HepG2 (cell line): ENCODE measurements at regions not wholly inside any gene's neighbourhood (a gene's known extent, or its start where the extent isn't known, plus 50 kb on each side); places are given as distances from the start of the nearest gene placed in this dataset.

Experiments
- ARHGAP35 ChIP-seq: sonication (generic); formaldehyde crosslinking; IDR thresholded peaks from 2 replicates; pipeline ENCODE4 v1.9.0; 2022; ENCODE audit warnings: mild to moderate bottlenecking, inconsistent platforms, moderate library complexity, missing genetic modification reagents, borderline replicate concordance
- ATRX ChIP-seq: sonication (generic); formaldehyde crosslinking; IDR thresholded peaks from 2 replicates; pipeline ENCODE4 v1.4.0; 2020; ENCODE audit warnings: missing genetic modification reagents, borderline replicate concordance
- DPF2 ChIP-seq: sonication (generic); formaldehyde crosslinking; IDR thresholded peaks from 2 replicates; pipeline ENCODE4 v1.4.0; 2020; ENCODE audit warnings: mild to moderate bottlenecking, low read depth, missing genetic modification reagents, borderline replicate concordance
- DR1 ChIP-seq: sonication (generic); formaldehyde crosslinking; IDR thresholded peaks from 2 replicates; pipeline ENCODE4 v1.8.0; 2021; ENCODE audit warnings: mild to moderate bottlenecking, missing genetic modification reagents, inconsistent platforms
- GZF1 ChIP-seq: sonication (generic); formaldehyde crosslinking; IDR thresholded peaks from 2 replicates; pipeline ENCODE4 v1.5.1; 2020; ENCODE audit warnings: mild to moderate bottlenecking, missing genetic modification reagents
- IKZF4 ChIP-seq: sonication (generic); formaldehyde crosslinking; IDR thresholded peaks from 2 replicates; pipeline ENCODE4 v1.5.1; 2020; ENCODE audit warnings: borderline replicate concordance, mild to moderate bottlenecking, low read depth, missing genetic modification reagents; ENCODE audit errors: not compliant biosample characterization
- JDP2 ChIP-seq: sonication (generic); formaldehyde crosslinking; IDR thresholded peaks from 2 replicates; pipeline ENCODE4 v1.8.1; 2022; ENCODE audit warnings: missing genetic modification reagents, borderline replicate concordance
- KDM5B ChIP-seq: sonication (generic); formaldehyde crosslinking; IDR thresholded peaks from 2 replicates; pipeline ENCODE4 v1.4.0; 2020; ENCODE audit warnings: missing genetic modification reagents, mild to moderate bottlenecking, borderline replicate concordance
- MBD4 ChIP-seq: IDR thresholded peaks from 2 replicates; pipeline ENCODE4 v1.6.1; 2012; ENCODE audit warnings: low read length, inconsistent platforms, borderline replicate concordance
- PCBP1 ChIP-seq: fragments of 200-400 bp; formaldehyde crosslinking; IDR thresholded peaks from 2 replicates; pipeline ENCODE4 v1.6.1; 2017; ENCODE audit warnings: mild to moderate bottlenecking, low read depth, low read length, borderline replicate concordance
- REPIN1 ChIP-seq: sonication (generic); formaldehyde crosslinking; IDR thresholded peaks from 2 replicates; pipeline ENCODE4 v1.8.0; 2022; ENCODE audit warnings: missing genetic modification reagents, low read depth, mild to moderate bottlenecking, borderline replicate concordance
- RFX5 ChIP-seq: IDR thresholded peaks from 2 replicates; pipeline ENCODE4 v1.6.1; 2011; ENCODE audit warnings: low read depth, low read length, improper control_type of control experiment
- SNAI1 ChIP-seq: sonication (generic); formaldehyde crosslinking; IDR thresholded peaks from 2 replicates; pipeline ENCODE4 v1.5.0; 2020; ENCODE audit warnings: mild to moderate bottlenecking, missing genetic modification reagents, borderline replicate concordance
- ZBTB38 ChIP-seq: sonication (generic); formaldehyde crosslinking; IDR thresholded peaks from 2 replicates; pipeline ENCODE4 v1.5.1; 2020; ENCODE audit warnings: mild to moderate bottlenecking, missing genetic modification reagents
- ZFYVE20 ChIP-seq: sonication (generic); formaldehyde crosslinking; IDR thresholded peaks from 2 replicates; pipeline ENCODE4 v1.8.0; 2023; ENCODE audit warnings: low read depth, mild to moderate bottlenecking, moderate library complexity, missing genetic modification reagents, borderline replicate concordance
- ZNF484 ChIP-seq: sonication (generic); formaldehyde crosslinking; IDR thresholded peaks from 2 replicates; pipeline ENCODE4 v1.5.1; 2020; ENCODE audit warnings: mild to moderate bottlenecking, low read depth, missing genetic modification reagents, borderline replicate concordance
- ZNF562 ChIP-seq: sonication (generic); formaldehyde crosslinking; IDR thresholded peaks from 2 replicates; pipeline ENCODE4 v1.8.0; 2022; ENCODE audit warnings: missing genetic modification reagents, borderline replicate concordance
- ZNF672 ChIP-seq: sonication (generic); formaldehyde crosslinking; IDR thresholded peaks from 2 replicates; pipeline ENCODE4 v1.8.1; 2022; ENCODE audit warnings: missing genetic modification reagents
- ZNF850 ChIP-seq: sonication (generic); formaldehyde crosslinking; conservative IDR thresholded peaks from 2 replicates; pipeline ENCODE4 v1.9.0; 2021; ENCODE audit warnings: mild to moderate bottlenecking, missing genetic modification reagents
- ZNF883 ChIP-seq: sonication (generic); formaldehyde crosslinking; IDR thresholded peaks from 2 replicates; pipeline ENCODE4 v1.5.1; 2020; ENCODE audit warnings: mild to moderate bottlenecking, missing genetic modification reagents; ENCODE audit errors: not compliant biosample characterization
- TF ChIP-seq, protein P1 (sequence below): sonication (generic); formaldehyde crosslinking; IDR thresholded peaks from 2 replicates; pipeline ENCODE4 v1.5.1; 2020; ENCODE audit warnings: missing genetic modification reagents, mild to moderate bottlenecking, borderline replicate concordance
- TF ChIP-seq, protein P2 (sequence below): sonication (generic); formaldehyde crosslinking; IDR thresholded peaks from 2 replicates; pipeline ENCODE4 v1.9.0; 2021; ENCODE audit warnings: missing genetic modification reagents, borderline replicate concordance
- TF ChIP-seq, protein P3 (sequence below): sonication (generic); formaldehyde crosslinking; IDR thresholded peaks from 2 replicates; pipeline ENCODE4 v1.5.0; 2020; ENCODE audit warnings: mild to moderate bottlenecking, missing genetic modification reagents, moderate library complexity

DNA sequence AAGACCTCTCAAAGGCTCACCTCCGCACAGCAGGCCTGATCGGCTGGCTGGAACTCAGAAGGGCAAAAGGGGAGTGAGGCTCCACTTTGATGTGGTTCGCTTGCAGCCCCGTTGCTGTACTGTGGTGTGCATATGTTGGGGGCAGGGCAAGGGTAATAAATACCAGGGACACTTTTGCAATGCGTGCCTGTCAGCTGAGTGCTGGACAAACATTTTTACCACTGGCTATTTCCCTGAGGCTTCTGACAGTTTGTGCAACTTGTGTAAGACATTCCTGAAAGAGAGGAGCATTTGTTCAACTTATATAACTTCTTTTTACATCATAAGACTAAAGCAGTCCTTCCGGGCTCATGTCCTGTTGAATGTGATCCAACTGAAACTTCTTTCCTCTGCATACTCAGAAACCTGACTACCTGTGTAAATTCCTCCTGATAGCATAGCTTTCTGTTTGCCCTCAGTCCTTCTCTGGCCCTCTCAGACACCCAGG lies 82.3 kb downstream of the SPRY1 start (continued):
- TF ChIP-seq JDP2 (CRISPR knock-in tag): peak; percentile 96; the same call in 1 of the 2 replicates
- TF ChIP-seq ZNF883 (CRISPR knock-in tag): no peak
- TF ChIP-seq, protein P1, sequence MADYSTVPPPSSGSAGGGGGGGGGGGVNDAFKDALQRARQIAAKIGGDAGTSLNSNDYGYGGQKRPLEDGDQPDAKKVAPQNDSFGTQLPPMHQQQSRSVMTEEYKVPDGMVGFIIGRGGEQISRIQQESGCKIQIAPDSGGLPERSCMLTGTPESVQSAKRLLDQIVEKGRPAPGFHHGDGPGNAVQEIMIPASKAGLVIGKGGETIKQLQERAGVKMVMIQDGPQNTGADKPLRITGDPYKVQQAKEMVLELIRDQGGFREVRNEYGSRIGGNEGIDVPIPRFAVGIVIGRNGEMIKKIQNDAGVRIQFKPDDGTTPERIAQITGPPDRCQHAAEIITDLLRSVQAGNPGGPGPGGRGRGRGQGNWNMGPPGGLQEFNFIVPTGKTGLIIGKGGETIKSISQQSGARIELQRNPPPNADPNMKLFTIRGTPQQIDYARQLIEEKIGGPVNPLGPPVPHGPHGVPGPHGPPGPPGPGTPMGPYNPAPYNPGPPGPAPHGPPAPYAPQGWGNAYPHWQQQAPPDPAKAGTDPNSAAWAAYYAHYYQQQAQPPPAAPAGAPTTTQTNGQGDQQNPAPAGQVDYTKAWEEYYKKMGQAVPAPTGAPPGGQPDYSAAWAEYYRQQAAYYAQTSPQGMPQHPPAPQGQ (CRISPR knock-in tag): peak; percentile 95; the same call in 1 of the 2 replicates
- no peak for TF ChIP-seq ZNF850 (CRISPR knock-in tag)
- TF ChIP-seq, protein P2, sequence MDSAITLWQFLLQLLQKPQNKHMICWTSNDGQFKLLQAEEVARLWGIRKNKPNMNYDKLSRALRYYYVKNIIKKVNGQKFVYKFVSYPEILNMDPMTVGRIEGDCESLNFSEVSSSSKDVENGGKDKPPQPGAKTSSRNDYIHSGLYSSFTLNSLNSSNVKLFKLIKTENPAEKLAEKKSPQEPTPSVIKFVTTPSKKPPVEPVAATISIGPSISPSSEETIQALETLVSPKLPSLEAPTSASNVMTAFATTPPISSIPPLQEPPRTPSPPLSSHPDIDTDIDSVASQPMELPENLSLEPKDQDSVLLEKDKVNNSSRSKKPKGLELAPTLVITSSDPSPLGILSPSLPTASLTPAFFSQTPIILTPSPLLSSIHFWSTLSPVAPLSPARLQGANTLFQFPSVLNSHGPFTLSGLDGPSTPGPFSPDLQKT (CRISPR knock-in tag): no peak
- TF ChIP-seq DR1 (CRISPR knock-in tag): no peak; the same call in 1 of the 2 replicates
- TF ChIP-seq ZBTB38 (CRISPR knock-in tag): peak; percentile 97
- TF ChIP-seq PCBP1: no peak
- no peak; the same call in 1 of the 2 replicates for TF ChIP-seq ZNF562 (CRISPR knock-in tag)
- TF ChIP-seq GZF1 (CRISPR knock-in tag): peak; percentile 80; the same call in 1 of the 2 replicates
- TF ChIP-seq IKZF4 (CRISPR knock-in tag): no peak
- TF ChIP-seq ATRX (CRISPR knock-in tag): no peak; the same call in 1 of the 2 replicates
- TF ChIP-seq ZNF484 (CRISPR knock-in tag): no peak; the same call in 1 of the 2 replicates
- no peak; the same call in none of the 2 replicates for TF ChIP-seq MBD4
- peak; percentile 54; the same call in 1 of the 2 replicates for TF ChIP-seq RFX5
- TF ChIP-seq ZFYVE20 (CRISPR knock-in tag): no peak
- TF ChIP-seq ARHGAP35 (CRISPR knock-in tag): no peak
- peak; percentile 98 for TF ChIP-seq REPIN1
- TF ChIP-seq, protein P3, sequence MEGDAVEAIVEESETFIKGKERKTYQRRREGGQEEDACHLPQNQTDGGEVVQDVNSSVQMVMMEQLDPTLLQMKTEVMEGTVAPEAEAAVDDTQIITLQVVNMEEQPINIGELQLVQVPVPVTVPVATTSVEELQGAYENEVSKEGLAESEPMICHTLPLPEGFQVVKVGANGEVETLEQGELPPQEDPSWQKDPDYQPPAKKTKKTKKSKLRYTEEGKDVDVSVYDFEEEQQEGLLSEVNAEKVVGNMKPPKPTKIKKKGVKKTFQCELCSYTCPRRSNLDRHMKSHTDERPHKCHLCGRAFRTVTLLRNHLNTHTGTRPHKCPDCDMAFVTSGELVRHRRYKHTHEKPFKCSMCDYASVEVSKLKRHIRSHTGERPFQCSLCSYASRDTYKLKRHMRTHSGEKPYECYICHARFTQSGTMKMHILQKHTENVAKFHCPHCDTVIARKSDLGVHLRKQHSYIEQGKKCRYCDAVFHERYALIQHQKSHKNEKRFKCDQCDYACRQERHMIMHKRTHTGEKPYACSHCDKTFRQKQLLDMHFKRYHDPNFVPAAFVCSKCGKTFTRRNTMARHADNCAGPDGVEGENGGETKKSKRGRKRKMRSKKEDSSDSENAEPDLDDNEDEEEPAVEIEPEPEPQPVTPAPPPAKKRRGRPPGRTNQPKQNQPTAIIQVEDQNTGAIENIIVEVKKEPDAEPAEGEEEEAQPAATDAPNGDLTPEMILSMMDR (CRISPR knock-in tag): peak; percentile 21
- 0 out of 2 replicates have a peak, but pooled peaks have one; percentile 58 for TF ChIP-seq SNAI1 (CRISPR knock-in tag)
- peak; percentile 63; the same call in 1 of the 2 replicates for TF ChIP-seq KDM5B (CRISPR knock-in tag)
- peak; percentile 91 for TF ChIP-seq DPF2 (CRISPR knock-in tag)
- TF ChIP-seq ZNF672 (CRISPR knock-in tag): no peak
